ENCODE measurements at regions not wholly inside any gene's neighbourhood (a gene's known extent, or its start where the extent isn't known, plus 50 kb on each side); places are given as distances from the start of the nearest gene placed in this dataset.

DNA sequence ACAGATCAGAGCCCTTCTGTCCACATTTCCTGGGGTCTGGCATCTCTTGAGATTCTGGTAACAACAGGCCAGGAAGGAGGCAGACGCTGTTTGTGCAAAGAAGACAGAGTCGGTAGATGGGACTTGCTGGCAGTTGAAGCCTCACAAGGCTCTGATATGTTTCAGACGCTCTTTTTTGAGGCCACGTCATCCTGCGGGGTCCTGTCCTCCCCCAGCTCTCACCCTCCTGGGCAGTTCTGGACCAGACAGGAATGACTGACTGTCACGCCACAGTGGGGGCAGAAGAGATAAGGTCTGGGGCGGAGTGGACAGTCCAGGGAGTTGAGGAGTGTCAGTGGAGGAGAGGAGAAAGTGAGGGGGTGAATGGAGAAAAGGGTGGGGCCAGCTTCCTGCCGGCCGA is 87.1 kb upstream of the SULF2 start:
- no peak for DNase-seq (ENCODE audit: extremely low read depth, low read depth, low spot score)

DNA sequence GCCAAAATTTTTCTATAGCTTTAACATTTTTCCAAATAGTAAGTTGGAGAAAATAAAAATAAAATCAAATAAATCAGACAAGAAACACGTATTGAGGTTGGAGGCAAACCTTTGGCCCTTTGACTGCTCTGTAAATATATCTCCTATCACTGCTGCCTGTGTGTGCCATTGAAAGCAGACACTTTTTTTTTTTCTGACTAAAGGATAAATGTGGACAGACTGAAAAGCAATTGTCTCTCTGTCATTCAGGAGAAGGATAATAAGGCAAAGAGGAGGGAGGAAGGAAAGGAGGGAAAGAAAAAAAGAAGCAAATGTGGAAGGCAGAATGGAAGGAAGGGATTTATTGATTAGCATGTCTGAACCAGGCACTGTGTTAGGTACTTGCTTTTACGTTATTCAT is 85.2 kb upstream of the SULF2 start:
- DNase-seq (ENCODE audit: extremely low read depth, low read depth, low spot score), result no peak

DNA sequence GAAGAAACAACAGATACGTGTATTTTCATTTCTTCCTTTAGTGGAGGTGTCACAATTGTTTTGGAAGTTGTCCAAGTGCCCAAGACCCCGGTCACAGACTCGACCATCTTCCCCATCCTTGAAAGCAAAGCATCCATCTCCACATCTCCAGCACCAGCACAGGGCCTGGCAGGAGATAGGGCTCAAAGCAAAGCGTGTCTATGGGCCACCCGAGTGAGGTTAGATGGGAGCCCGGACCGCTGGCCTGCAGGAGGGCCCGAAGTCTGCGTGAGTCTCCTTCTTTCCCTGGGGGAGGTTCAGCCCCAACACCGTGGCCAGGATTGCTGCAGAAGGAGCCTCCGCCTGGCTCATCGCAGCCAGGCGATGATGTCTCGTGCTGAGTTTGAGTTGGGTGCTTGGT is 83.5 kb upstream of the SULF2 start:
- DNase-seq (ENCODE audit: extremely low read depth, low read depth, low spot score), result no peak

DNA sequence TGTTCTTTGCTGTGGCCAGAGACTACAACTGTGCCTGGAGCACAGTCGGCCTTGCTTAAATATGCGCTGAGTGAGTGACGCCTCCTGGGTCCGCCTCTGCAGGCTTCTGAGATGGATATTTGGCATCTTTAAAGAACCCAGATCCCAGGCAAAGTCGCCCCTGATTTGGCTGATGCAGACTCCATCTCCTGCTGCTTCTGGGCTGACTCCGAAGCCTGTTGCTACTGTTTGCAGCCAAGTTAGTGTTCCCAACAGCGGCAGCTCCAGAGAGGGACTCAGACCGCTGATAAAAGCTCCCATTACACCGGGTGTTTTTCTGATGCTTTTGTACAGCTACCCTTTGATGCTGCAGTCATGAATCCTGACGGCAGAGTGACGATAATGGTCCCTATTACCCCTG is 83.0 kb upstream of the SULF2 start:
- DNase-seq (ENCODE audit: extremely low read depth, low read depth, low spot score), result no peak

DNA sequence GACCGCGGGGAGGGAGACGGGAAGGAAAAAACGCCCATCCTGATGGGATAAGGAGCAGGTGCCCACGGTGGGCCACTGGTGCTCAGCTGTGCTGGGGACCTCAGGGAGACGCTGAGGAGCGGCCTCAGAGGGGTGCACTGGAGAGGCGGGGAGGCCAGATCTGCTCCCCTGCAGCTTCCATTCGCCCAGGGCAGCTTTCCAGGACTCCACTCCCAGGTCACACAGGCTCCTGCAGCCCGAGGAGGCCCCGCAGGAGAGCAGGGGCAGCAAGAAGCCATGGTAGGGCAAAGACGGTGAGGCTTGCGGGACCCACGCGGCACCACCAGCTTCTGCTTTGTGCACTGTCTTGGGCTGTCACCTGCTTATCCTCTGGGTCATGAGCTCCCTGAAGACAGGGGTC is 82.5 kb upstream of the SULF2 start:
- no peak for DNase-seq (ENCODE audit: extremely low read depth, low read depth, low spot score)

GRCh38 chr20:47866480-47866879 is 81.2 kb upstream of the SULF2 start:
- no peak for DNase-seq (ENCODE audit: extremely low read depth, low read depth, low spot score)

DNA sequence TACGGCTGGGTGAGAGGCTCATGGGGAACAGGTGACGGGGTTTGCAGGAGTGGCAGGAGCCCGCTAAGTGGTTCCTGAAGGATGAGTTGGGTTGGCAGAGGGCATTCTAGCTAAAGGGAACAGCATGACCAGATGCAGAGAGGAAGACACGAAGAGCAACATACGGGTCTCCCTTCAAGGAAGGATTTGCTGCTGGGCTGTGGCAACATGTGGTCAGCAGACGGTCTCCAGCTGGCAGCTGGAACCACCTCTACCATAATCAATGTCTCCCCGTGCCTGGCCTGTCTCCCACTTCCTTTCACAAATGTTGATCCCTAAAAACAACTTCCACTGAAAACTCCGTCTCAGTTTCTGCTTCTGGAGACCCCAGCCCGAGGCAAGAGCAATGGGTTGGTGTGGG is 80.6 kb upstream of the SULF2 start:
- DNase-seq (ENCODE audit: extremely low read depth, low read depth, low spot score), result no peak

DNA sequence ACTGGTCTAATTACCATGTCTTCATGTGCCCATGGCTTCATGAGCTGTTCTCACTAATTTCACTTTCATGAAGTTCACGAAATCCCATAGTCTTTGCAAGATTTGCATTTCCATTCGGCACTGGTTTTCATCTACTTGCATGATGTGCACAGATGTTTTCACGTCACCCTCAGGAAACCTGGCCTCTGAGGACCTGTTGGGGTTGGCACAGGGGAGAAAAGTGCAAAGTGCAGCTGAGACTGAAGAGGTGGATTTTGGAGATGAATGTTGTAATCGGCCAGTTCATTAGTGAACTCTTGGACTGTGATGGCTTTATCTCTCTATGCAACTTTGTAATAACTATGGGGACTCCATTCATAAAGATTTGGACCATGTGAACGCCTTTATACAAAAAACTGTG is 80.2 kb upstream of the SULF2 start:
- DNase-seq (ENCODE audit: extremely low read depth, low read depth, low spot score), result no peak

GRCh38 chr20:47863981-47864380 is 78.7 kb upstream of the SULF2 start:
- no peak for DNase-seq (ENCODE audit: extremely low read depth, low read depth, low spot score)

- no peak for DNase-seq (ENCODE audit: extremely low read depth, low read depth, low spot score)
These were observed 78.2 kb upstream of the SULF2 start for GRCh38 chr20:47863315-47863965.

GRCh38 chr20:47862574-47863240 is 77.4 kb upstream of the SULF2 start:
- no peak for DNase-seq (ENCODE audit: extremely low read depth, low read depth, low spot score)

- no peak for DNase-seq (ENCODE audit: extremely low read depth, low read depth, low spot score)
These were observed 75.8 kb upstream of the SULF2 start for GRCh38 chr20:47861116-47861515.

GRCh38 chr20:47860049-47860830 is 75.0 kb upstream of the SULF2 start:
- no peak for DNase-seq (ENCODE audit: extremely low read depth, low read depth, low spot score)

DNA sequence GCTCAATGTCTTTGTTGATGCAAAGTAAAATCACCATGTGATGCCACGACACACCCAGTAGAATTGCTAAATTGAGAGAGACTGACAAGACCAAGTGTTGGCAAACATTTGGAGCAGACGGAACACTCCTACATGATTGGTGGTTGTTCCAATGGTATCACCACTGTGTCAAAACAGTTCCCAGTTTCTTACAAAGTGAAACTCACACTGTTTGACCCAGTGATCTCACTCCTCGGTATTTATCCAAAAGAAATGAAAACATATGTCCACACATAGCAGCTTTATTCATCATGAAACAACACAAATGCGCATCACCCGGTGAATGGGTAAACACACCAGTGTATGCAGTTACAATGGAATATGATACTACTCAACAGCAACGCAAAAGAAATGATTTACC is 74.0 kb upstream of the SULF2 start:
- DNase-seq (ENCODE audit: extremely low read depth, low read depth, low spot score), result no peak

- DNase-seq (ENCODE audit: extremely low read depth, low read depth, low spot score), result no peak
These were observed 72.5 kb upstream of the SULF2 start for GRCh38 chr20:47857569-47858464.

GRCh38 chr20:47857187-47857568 is 71.9 kb upstream of the SULF2 start:
- no peak for DNase-seq (ENCODE audit: extremely low read depth, low read depth, low spot score)

- DNase-seq (ENCODE audit: extremely low read depth, low read depth, low spot score), result no peak
These were observed 70.5 kb upstream of the SULF2 start for GRCh38 chr20:47855799-47856198.

- DNase-seq (ENCODE audit: extremely low read depth, low read depth, low spot score), result no peak
These were observed 69.5 kb upstream of the SULF2 start for GRCh38 chr20:47854687-47855212.

GRCh38 chr20:47851774-47852173 is 66.5 kb upstream of the SULF2 start:
- DNase-seq (ENCODE audit: extremely low read depth, low read depth, low spot score), result no peak

DNA sequence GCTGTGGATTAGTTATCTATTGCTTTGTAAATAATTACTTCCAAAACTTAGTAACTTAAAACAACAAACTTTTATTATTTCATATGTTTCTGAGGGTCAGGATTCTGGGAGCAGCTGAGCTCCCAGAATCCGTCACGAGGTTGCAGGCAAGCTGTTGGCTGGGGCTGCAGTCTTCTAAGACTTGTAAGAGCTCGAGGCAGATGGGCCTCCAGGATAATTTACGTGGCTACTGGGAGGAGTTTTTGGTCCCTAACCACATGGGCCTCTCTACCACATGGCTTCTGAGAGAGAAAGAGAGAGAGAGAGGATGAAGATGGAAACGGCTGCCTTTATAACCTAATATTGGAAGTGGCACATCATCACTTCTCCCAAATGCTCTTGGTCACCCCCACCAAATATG is 64.9 kb upstream of the SULF2 start:
- no peak for DNase-seq (ENCODE audit: extremely low read depth, low read depth, low spot score)

DNA sequence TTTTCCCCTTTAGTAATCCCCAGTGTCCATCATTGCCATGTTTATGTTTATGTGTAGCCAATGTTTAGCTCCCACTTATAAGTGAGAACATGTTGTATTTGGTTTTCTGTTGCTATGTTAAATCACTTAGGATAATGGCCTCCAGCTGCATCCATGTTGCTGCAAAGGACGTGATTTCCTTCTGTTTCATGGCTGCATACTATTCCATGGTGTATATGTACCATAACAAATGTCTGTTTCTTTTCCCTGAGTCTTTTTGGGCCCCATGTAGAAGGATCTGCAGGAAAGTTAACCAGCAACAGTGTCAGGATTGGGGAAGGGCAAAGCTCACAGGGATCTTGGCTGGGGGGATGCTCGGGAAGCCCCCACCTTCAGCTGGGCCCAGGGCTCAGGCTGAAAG is 64.3 kb upstream of the SULF2 start:
- DNase-seq (ENCODE audit: extremely low read depth, low read depth, low spot score), result no peak

Data from glomerular endothelial cell (primary cell).